T-helper 2 cell treated with Interferon-gamma antibody and Interleukin-4, amounts not matched to agents 5 μg/mL and 100 μg/mL, for 36 hours (primary cell): ENCODE measurements at regions not wholly inside any gene's neighbourhood (a gene's known extent, or its start where the extent isn't known, plus 50 kb on each side); places are given as distances from the start of the nearest gene placed in this dataset.
A peak's percentile ranks its signal among the peaks of the same experiment; 100 is the strongest.

Source experiments
- DNase-seq: peaks from one replicate; pipeline ENCODE4 v3.0.0; 2021; ENCODE audit warnings: low spot score
- H3K27ac Mint-ChIP-seq: one replicate; pipeline ENCODE4 v1.8.0; 2021; ENCODE audit warnings: mild to moderate bottlenecking, mixed read lengths
- H3K27me3 Mint-ChIP-seq: one replicate; pipeline ENCODE4 v1.8.0; 2021; ENCODE audit warnings: low read depth, mixed read lengths
- H3K36me3 Mint-ChIP-seq: one replicate; pipeline ENCODE4 v1.8.0; 2021; ENCODE audit warnings: low read depth, mixed read lengths
- H3K4me1 Mint-ChIP-seq: one replicate; pipeline ENCODE4 v1.8.0; 2021; ENCODE audit warnings: low read depth, mixed read lengths
- H3K4me3 Mint-ChIP-seq: one replicate; pipeline ENCODE4 v1.8.0; 2022; ENCODE audit warnings: mild to moderate bottlenecking, moderate library complexity, mixed read lengths
- H3K9me3 Mint-ChIP-seq: one replicate; pipeline ENCODE4 v1.8.0; 2021; ENCODE audit warnings: mixed read lengths

- Mint-ChIP-seq H3K4me1 (peaks cover 11% of the 10 kb centered on the region), H3K27ac (no peak overlapping the region), H3K27me3 (no peaks in the 10 kb centered on the region), H3K4me3 (no peak overlapping the region), H3K9me3 (peaks cover 7% of the 10 kb centered on the region), H3K36me3 (peaks cover 3% of the 10 kb centered on the region)
- DNase-seq = no peak
These were observed 157.9 kb upstream of the RASA1 start for GRCh38 chr5:87109746-87110145.

DNA sequence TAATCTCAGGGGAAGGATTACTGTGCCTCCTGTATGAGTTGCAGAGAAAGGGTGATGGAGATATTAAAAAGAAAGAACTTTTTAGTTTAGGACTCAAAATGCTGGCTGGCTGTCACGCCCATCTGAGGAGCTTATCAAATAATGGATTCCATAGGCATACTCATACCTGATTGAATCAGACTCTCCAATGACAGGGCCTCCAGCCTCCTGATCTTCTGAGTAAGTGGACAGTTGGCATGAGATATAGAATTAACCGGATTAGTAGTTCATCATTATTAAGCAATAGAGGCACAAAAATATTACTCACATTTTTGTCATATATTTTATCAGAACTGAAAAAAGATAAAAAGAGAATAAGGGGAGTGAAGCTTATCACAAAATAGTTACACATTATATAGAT is 157.0 kb upstream of the RASA1 start:
- peaks cover 11% of the 10 kb centered on the region for H3K4me1 Mint-ChIP-seq
- H3K27me3 Mint-ChIP-seq = no peaks in the 10 kb centered on the region
- DNase-seq = no peak
- H3K36me3 Mint-ChIP-seq = no peaks in the 10 kb centered on the region
- no peak overlapping the region for H3K4me3 Mint-ChIP-seq
- peaks cover under 1% of the 10 kb centered on the region for H3K9me3 Mint-ChIP-seq
- no peak overlapping the region for H3K27ac Mint-ChIP-seq

- Mint-ChIP-seq H3K4me3 (no peak overlapping the region), H3K4me1 (peaks cover 25% of the 10 kb centered on the region), H3K9me3 (peaks cover 3% of the 10 kb centered on the region), H3K36me3 (peaks cover 3% of the 10 kb centered on the region), H3K27ac (no peak overlapping the region), H3K27me3 (no peaks in the 10 kb centered on the region)
- DNase-seq = no peak
These were observed 153.8 kb upstream of the RASA1 start for GRCh38 chr5:87113861-87114260.

GRCh38 chr5:87114631-87115030 is 153.1 kb upstream of the RASA1 start:
- Mint-ChIP-seq H3K36me3 (peaks cover 3% of the 10 kb centered on the region), H3K27me3 (no peaks in the 10 kb centered on the region), H3K4me1 (peaks cover 33% of the 10 kb centered on the region), H3K4me3 (no peak overlapping the region), H3K27ac (no peak overlapping the region), H3K9me3 (peaks cover 3% of the 10 kb centered on the region)
- no peak for DNase-seq

DNA sequence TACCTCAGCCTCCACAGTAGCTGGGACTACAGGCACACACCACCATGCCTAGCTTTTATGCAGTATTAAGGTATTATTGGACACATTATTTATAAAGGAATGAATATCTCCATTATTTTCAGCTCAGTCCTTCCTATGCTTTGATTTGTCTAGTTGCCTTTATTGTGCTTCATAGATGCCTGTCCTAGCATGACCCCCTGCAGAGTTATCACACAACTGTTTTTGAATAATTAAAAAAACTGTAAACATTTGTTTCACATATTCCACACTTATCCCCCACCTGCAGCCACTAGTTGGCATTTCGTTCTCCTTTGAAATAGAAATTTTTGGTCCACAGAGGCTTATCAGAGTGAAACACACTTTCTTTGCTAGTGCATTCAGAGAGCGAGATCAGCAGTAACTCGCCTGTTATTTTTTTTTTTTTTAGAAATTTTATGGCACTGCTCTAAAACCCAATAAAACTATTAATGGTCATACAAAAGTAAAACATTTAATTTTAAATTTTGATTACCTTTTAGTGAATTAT is 151.8 kb upstream of the RASA1 start:
- Mint-ChIP-seq H3K4me3 (no peak overlapping the region), H3K9me3 (peaks cover 3% of the 10 kb centered on the region), H3K27me3 (no peaks in the 10 kb centered on the region), H3K4me1 (peaks cover 45% of the 10 kb centered on the region), H3K27ac (no peak overlapping the region), H3K36me3 (peaks cover 3% of the 10 kb centered on the region)
- DNase-seq = no peak

- H3K27ac Mint-ChIP-seq = no peak overlapping the region
- H3K4me3 Mint-ChIP-seq = no peak overlapping the region
- H3K9me3 Mint-ChIP-seq = peaks cover 3% of the 10 kb centered on the region
- no peaks in the 10 kb centered on the region for H3K27me3 Mint-ChIP-seq
- peaks cover 54% of the 10 kb centered on the region for H3K4me1 Mint-ChIP-seq
- H3K36me3 Mint-ChIP-seq = peaks cover 3% of the 10 kb centered on the region
- DNase-seq = peak; percentile 16
These were observed 150.7 kb upstream of the RASA1 start for GRCh38 chr5:87116825-87117512.

DNA sequence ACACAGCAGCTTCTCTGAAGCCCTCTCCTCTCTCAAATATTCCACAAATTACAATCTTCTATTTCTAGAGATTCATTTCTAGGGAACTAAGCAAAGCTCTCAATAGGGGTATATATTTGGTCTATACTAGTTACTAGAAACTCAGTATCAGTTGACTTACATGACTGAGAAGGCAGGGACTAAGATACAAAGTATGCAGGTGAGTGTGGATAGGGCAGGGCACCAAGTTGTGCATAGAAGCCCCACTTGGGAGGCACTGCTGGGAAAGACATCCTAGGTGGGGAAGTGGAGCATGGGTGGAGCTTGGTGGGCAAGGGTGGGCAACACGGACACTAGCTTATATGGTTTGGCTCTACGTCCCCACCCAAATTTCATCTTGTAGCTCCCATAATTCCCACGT is 148.1 kb upstream of the RASA1 start:
- H3K27me3 Mint-ChIP-seq = no peaks in the 10 kb centered on the region
- no peak overlapping the region for H3K27ac Mint-ChIP-seq
- H3K4me1 Mint-ChIP-seq = peaks cover 60% of the 10 kb centered on the region
- H3K4me3 Mint-ChIP-seq = no peak overlapping the region
- H3K9me3 Mint-ChIP-seq = peaks cover 3% of the 10 kb centered on the region
- no peak for DNase-seq
- H3K36me3 Mint-ChIP-seq = peaks cover 3% of the 10 kb centered on the region

DNA sequence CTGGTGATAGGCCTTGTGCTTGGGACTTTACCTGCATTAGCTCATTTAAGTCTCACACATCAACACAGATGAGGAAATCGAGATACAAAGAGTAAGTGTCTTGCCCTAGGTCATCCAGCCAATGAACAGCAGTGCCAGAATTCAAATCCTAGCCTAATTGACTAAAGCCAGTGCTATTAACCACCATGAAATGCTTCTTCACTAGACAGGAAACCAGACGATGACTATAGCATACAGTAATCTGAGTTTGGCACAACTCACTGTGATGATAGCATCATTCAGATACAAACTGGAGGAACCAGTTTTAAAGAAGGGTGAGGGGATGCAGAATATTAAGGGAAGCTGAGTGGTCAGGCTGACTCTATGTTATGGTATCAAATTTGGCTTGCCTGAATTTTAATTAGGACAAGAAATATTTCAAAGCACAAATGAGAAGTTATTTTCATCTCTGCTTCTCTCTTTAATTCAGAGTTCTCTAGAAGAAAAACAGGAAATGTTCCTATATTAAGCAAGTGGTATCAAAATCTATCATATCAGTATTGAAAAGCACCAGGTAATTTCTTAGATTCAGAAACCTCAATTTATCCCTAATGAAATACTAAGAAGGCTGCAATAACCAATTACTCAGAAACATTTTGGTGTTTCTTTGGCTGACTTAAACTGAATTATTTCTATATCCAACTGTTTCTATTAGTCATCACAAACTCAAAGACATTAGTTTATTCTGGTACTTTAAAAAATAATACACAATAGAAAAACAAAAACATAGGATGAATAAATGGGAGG is 147.0 kb upstream of the RASA1 start:
- Mint-ChIP-seq H3K36me3 (peaks cover 3% of the 10 kb centered on the region), H3K4me1 (peaks cover 60% of the 10 kb centered on the region), H3K27ac (peak overlapping the region; percentile 84), H3K27me3 (no peaks in the 10 kb centered on the region), H3K9me3 (peaks cover 3% of the 10 kb centered on the region), H3K4me3 (peak overlapping the region; percentile 60)
- DNase-seq = peak; percentile 18

GRCh38 chr5:87121304-87122150 is 146.2 kb upstream of the RASA1 start:
- Mint-ChIP-seq H3K4me3 (peak overlapping the region; percentile 60), H3K36me3 (no peaks in the 10 kb centered on the region), H3K27ac (peak overlapping the region; percentile 84), H3K27me3 (no peaks in the 10 kb centered on the region), H3K4me1 (peaks cover 57% of the 10 kb centered on the region), H3K9me3 (peaks cover 3% of the 10 kb centered on the region)
- peak; percentile 49 for DNase-seq

- no peak for DNase-seq
- peaks cover 2% of the 10 kb centered on the region for H3K9me3 Mint-ChIP-seq
- no peaks in the 10 kb centered on the region for H3K27me3 Mint-ChIP-seq
- peak overlapping the region; percentile 84 for H3K27ac Mint-ChIP-seq
- peaks cover 2% of the 10 kb centered on the region for H3K36me3 Mint-ChIP-seq
- peak overlapping the region; percentile 60 for H3K4me3 Mint-ChIP-seq
- H3K4me1 Mint-ChIP-seq = peaks cover 57% of the 10 kb centered on the region
These were observed 145.3 kb upstream of the RASA1 start for GRCh38 chr5:87122151-87122977.

DNA sequence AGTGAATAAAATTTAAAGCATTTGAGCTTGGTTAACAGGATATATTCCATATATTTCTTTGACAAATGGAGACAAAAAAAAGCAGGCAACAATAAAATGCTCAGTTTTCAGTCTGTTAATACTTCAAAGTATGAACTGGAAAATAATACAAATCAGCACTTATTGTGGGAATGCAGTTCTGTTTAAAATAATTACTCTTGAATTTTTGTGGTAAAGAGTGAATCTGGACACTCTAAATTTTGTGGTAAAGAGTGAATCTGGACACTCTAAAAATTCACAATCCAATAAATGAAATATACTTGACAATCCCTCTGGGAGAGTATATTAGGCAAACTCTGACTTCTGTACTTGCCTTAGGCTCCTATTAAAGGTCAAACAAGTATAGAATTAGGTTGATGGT is 141.9 kb upstream of the RASA1 start:
- Mint-ChIP-seq H3K36me3 (peaks cover 3% of the 10 kb centered on the region), H3K4me1 (peaks cover 43% of the 10 kb centered on the region), H3K9me3 (peaks cover 3% of the 10 kb centered on the region), H3K27ac (no peak overlapping the region), H3K4me3 (no peak overlapping the region), H3K27me3 (no peaks in the 10 kb centered on the region)
- no peak for DNase-seq

GRCh38 chr5:87126869-87127268 is 140.8 kb upstream of the RASA1 start:
- no peaks in the 10 kb centered on the region for H3K27me3 Mint-ChIP-seq
- H3K9me3 Mint-ChIP-seq = peaks cover 3% of the 10 kb centered on the region
- peaks cover 3% of the 10 kb centered on the region for H3K36me3 Mint-ChIP-seq
- no peak overlapping the region for H3K27ac Mint-ChIP-seq
- H3K4me1 Mint-ChIP-seq = peaks cover 35% of the 10 kb centered on the region
- no peak for DNase-seq
- H3K4me3 Mint-ChIP-seq = no peak overlapping the region

DNA sequence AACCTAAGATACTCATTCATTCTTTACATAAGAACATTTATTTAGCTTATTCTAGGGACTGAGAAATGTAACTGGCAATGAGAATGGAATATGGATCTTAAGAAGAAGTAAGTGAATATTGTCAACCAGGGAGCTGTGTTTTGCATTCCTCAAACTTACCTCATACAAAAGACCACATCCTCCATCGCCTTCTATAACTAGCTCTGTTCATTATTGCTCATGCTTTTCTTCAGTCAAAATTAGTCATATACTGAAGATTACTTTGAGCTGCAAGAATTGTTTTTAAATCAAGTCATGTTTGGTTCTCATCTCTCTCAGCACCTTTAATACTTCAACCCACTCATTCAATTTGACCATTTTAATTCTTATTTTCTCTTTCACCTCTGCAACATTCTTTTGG is 140.3 kb upstream of the RASA1 start:
- peaks cover 3% of the 10 kb centered on the region for H3K36me3 Mint-ChIP-seq
- H3K9me3 Mint-ChIP-seq = peaks cover 3% of the 10 kb centered on the region
- H3K4me3 Mint-ChIP-seq = no peak overlapping the region
- no peak for DNase-seq
- H3K27ac Mint-ChIP-seq = no peak overlapping the region
- H3K4me1 Mint-ChIP-seq = peaks cover 30% of the 10 kb centered on the region
- H3K27me3 Mint-ChIP-seq = no peaks in the 10 kb centered on the region
